ENCODE measurements at regions not wholly inside any gene's neighbourhood (a gene's known extent, or its start where the extent isn't known, plus 50 kb on each side); places are given as distances from the start of the nearest gene placed in this dataset.
"Not testable (repeated sequence)": the region's sequence is repeated elsewhere in the genome, so short reads cannot be mapped to it uniquely, and the experiment has no call there.

DNA sequence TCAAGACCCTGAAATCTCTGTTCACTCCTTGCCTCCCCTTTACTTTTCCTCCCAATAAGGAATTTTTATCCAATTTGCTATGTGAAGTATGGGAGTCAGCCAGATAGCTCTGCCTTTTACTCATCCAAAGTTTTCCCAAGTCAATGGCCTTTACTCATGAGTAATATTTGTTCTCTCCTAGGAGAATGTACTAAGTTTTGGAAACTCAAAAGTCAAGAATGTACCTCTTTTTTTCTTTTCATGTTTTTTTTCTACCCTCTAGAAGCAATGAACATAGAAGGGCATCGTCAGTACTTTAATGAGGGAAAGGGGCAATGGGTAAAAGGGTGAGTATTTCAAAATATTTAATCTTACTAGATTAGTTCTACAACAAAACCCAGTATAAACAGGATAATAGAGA, 140.2 kb upstream of the SGCD start:
- intact Hi-C loops (cut with DNase I) = no loop called here
- DNase-seq (ENCODE audit: missing footprints) (no peak), ATAC-seq (no peak)

- intact Hi-C loops (cut with DNase I) = no loop called here
- ATAC-seq (no peak), DNase-seq (ENCODE audit: missing footprints) (no peak)
These were observed 138.9 kb upstream of the SGCD start for GRCh38 chr5:156188016-156188415.

- no peak for ATAC-seq
- no peak for DNase-seq (ENCODE audit: missing footprints)
- intact Hi-C loops (cut with DNase I) = no loop called here
These were observed 137.3 kb upstream of the SGCD start for GRCh38 chr5:156189628-156190027.

DNA sequence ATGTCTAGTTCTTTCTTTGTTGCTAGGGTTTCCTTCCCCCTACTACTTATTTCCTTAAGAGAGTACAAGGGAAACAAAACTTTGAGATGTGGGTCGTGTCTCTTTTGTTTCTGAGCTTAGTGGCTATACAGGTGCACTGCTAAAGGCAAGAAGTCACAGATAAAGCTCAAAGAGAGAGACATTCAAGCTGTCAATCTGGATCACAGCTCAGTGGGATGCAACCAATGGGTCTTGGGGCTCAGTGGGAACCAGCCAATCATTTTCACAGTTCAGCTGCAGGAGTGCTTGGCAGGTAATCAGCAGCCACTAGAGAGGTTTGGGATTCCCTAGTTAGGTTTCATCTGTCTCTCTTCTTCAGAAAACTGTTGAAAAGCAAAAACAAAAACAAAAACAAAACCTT, 135.4 kb upstream of the SGCD start:
- no peak for ATAC-seq
- DNase-seq (ENCODE audit: missing footprints) = no peak
- intact Hi-C loops (cut with DNase I) = no loop called here

DNA sequence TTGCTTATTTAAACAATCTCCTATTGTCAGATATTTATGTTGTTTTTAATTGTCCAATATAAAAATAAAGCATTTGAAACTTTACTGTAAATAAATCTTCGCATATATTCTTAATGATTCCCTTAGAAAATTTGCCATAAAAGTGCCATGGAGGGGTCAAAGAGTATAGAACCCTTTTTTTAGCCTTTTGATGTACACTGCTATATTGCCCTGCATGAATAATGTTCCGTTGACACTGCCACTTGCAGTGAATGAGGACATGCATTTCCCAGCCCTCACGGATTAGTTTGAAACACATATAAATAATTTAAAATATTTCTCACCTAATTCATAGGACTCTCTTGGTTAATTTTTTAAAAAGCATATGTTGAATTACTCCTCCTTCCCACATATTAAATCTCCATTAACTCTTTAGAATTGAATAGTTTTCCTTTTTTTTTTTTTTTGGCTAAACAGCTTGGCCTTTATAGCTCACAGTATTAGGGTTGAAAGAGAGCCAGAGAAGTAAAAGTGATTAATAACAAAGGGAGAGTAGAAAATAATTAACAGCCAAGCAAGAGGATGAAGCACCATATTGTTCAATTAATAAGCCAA, 129.8 kb upstream of the SGCD start:
- DNase-seq (ENCODE audit: missing footprints) (no peak), ATAC-seq (no peak)
- intact Hi-C loops (cut with DNase I) = no loop called here

DNA sequence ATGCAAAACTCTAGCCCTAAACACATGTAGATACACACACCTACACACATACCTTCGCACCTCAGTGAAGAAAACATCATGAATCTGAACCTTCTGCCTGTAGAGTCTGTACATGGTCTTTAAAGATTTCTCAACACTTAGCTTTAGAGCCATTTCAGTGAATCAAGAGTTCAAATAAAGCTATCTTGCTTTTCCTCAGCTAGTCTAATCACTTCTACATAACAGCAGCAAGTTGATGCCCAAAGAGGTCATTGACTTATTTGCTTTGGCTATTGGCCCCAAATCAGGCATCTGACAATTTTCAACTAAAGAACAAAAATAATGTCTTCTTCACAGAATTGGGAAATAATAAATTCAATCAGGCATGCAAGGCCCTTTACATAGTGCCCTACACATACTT, 127.9 kb upstream of the SGCD start:
- ATAC-seq = no peak

GRCh38 chr5:156200938-156201787, 125.8 kb upstream of the SGCD start:
- intact Hi-C loops (cut with DNase I) = no loop called here
- ATAC-seq (no peak), DNase-seq (ENCODE audit: missing footprints) (no peak)

More for the DNA sequence above, 127.9 kb upstream of the SGCD start:
- no peak for DNase-seq (ENCODE audit: missing footprints)
- intact Hi-C loops (cut with DNase I) = no loop called here

DNA sequence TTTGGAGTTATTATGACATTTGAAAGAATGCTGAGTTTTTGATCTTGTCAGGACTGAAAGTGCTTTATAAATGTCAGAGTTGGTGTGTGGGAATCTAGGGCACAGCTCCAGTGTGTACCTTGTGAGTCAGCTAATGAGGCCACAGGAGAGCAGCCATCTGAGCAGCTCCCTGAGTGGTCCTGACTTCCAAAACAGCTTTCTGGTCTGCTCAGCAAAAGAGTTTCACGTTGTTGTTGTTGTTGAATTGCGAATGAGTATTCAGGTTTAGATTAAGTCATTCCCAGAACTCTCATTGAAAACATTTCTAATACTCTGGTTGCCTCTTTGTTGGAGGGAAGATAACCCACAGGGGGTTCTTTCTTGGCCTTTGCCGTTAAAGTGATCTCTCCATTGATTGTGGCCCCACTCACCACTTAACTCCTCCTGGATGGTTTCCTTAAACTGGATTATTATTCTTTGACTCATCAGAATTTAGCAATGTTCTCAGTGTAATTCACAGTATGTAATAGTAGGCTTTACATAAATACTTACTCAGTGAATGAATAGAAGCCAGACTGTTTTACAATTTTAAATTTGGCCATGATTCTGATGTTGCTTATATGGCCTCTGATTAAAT, 125.1 kb upstream of the SGCD start:
- no peak for ATAC-seq
- intact Hi-C loops (cut with DNase I) = no loop called here
- no peak for DNase-seq (ENCODE audit: missing footprints)

DNA sequence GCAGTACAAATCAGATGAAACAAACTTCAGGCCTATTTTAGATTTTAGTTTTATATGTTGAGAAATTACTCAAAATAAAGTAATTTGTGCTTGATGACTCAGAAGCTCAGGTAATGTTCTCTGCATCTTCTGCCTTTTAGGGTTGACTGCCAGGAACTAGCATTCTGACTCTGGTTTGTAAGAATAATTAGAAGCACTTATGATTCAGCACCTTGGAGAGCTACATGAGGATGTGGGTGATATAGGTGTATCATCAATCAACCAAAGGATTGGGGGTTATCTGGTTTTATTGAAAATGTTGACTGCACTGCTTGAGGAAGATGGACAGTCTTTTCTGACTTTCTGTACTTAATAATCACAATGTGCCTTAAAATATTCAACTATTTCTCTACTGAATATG, 118.7 kb upstream of the SGCD start:
- DNase-seq (ENCODE audit: missing footprints) = no peak
- intact Hi-C loops (cut with DNase I) = no loop called here
- ATAC-seq = no peak

DNA sequence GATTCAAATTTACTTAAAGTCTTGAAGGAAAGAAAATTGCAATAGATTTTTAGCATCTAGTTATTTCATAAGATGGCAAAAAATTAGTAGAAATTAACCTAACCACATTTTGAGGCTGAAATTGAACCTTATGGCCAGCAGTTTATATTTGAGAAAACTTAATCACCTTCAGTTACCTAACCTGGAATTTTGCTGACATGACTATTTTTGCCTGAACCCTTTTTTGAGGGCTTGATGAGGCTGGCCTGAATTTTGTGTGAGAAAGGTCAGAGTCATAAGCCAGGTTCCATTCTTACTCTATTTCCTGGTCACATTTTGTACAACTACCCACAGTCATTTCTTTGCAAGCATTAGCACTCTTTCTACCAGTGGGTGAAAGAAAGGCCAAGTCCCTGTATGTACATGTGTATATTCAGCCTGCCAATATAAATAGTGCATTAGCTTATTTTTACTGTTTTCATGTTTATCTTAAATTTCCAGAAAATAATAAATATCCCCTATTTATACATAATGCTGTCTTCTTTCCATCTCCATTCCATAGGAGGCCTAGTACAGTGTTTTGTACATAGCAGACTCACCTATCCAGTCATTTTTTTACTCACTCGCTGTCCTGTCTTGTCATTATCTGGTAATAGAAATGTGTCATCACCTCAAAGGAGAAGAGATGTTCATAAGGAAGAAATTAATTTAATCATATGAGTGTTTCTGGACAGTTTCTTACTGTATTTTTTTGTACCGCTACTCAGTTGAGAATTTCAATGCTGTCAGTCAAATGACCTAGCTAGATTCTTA, 108.4 kb upstream of the SGCD start:
- intact Hi-C loops (cut with DNase I) = no loop called here
- ATAC-seq (no peak), DNase-seq (ENCODE audit: missing footprints) (no peak)

GRCh38 chr5:156219483-156220005, 107.4 kb upstream of the SGCD start:
- ATAC-seq (peak; percentile 72), DNase-seq (ENCODE audit: missing footprints) (no peak)
- intact Hi-C loops (cut with DNase I) = no loop called here

GRCh38 chr5:156221816-156222215, 105.1 kb upstream of the SGCD start:
- intact Hi-C loops (cut with DNase I) = no loop called here
- DNase-seq (ENCODE audit: missing footprints) = no peak
- no peak for ATAC-seq

DNA sequence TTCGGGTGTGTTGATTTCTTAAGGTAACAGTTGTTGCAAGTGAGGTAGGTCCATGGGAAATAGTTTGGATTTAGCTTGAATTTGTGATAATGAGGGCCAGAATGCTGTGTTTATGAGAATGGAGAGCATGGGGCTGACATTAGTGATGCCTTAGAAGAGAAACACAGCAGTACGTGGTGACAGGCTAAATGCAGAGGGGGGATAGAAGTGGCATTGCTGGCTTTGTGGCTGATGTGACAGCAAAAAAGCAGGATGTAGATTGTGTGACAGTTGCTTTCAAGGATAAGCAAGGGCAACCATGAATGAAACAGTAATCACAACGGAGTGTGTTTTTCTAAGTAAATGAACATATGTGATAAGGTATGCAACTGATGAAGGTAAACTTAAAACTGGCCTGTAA, 103.4 kb upstream of the SGCD start:
- no peak for ATAC-seq
- intact Hi-C loops (cut with DNase I) = no loop called here
- DNase-seq (ENCODE audit: missing footprints) = no peak

DNA sequence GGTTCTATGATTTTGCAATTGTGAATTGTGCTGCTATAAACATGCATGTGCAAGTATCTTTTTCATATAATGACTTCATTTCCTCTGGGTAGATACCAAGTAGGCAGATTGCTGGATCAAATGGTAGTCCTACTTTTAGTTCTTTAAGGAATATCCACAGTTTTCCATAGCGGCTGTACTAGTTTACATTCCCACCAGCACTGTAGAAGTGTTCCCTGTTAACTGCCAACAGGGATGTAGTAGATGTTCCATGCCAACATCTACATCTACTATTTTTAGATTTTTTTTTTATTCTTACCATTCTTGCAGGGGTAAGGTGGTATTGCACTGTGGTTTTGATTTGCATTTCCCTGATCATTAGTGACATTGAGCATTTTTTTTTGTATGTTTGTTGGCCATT, 100.5 kb upstream of the SGCD start:
- intact Hi-C loops (cut with DNase I); ATAC-seq; DNase-seq (ENCODE audit: missing footprints): not testable (repeated sequence)

DNA sequence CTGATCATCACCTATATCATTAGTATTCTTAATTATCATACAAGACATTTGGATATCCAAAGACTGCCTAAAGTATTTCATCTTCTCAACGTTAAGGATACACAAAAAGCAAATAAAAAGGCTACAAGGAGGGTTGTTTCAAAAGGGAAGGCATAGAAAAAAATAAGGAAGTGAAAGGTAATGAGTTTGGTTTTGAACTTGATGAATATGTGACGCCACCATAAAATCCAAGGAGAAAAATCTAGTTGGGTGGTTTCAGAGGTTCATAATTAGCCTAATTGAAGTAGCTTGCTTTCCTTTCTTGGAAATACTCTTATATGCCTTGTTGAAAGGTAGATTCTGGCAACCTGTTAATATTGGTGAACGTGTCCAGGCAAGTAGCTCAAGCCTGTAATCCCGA, 96.1 kb upstream of the SGCD start:
- ATAC-seq = no peak
- intact Hi-C loops (cut with DNase I) = no loop called here
- no peak for DNase-seq (ENCODE audit: missing footprints)

- intact Hi-C loops (cut with DNase I) = no loop called here
- no peak for ATAC-seq
These were observed 94.6 kb upstream of the SGCD start for GRCh38 chr5:156232251-156232869.

DNA sequence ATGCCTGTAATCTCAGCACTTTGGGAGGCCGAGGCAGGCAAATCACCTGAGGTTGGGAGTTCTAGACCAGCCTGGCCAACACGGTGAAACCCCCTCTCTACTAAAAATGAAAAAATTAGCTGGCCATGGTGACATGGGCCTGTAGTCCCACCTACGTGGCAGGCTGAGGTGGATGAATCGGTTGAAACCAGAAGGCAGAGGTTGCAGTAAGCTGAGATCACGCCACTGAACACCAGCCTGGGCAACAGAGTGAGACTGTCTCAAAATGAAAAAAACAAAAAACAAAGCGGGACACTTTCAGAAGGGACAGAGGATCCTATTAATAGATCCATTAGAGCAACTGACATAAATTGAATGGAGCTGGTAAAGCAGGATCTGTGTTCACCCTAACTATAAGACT, 89.6 kb upstream of the SGCD start:
- intact Hi-C loops (cut with DNase I) = no loop called here
- ATAC-seq = no peak

More at GRCh38 chr5:156232251-156232869, 94.6 kb upstream of the SGCD start:
- no peak for DNase-seq (ENCODE audit: missing footprints)

GRCh38 chr5:156239800-156240199, 87.2 kb upstream of the SGCD start:
- ATAC-seq (no peak), DNase-seq (ENCODE audit: missing footprints) (no peak)
- intact Hi-C loops (cut with DNase I) = no loop called here

More for the DNA sequence above, 89.6 kb upstream of the SGCD start:
- no peak for DNase-seq (ENCODE audit: missing footprints)

DNA sequence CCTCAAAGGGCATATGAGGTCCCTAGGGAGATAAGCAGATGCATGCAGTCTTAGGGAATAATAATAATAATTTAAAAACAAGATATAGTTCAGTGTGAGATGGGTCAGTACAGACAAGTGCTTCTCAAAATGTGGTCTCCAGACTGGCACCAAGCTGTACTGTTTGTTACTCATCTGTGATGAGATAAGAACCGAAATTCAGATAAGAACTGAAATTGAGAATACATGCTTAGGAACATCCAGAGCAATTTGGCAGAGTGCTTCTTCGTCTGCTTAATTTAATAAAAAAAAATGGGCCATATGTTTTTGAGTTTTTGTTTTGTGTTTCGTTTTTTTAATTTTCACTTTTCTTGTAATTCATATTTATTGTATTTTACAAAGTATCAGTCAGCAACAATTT, 86.5 kb upstream of the SGCD start:
- intact Hi-C loops (cut with DNase I) = no loop called here
- DNase-seq (ENCODE audit: missing footprints) (no peak), ATAC-seq (no peak)
